ENCODE measurements at regions not wholly inside any gene's neighbourhood (a gene's known extent, or its start where the extent isn't known, plus 50 kb on each side); places are given as distances from the start of the nearest gene placed in this dataset.

DNA sequence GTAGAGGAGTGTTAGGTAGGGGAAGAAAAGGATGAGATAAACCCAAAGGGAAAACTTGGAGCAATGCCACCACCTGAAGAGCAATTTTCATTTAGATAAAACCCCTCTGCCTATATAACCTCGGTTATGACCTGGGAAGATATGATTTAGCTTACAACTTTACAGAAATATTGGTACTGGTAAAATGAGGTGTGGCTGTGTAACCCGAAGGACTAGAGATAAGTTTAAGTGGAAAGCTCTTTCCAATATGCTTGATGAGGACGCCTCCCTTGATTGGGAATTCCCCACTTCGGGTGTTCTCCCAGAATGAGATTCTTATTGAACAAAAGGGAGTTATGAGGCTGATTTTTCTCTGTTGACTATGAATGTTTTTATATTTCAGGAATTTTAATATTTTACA lies 109.5 kb upstream of the CDK6 start:
- TF ChIP-seq, protein P1, sequence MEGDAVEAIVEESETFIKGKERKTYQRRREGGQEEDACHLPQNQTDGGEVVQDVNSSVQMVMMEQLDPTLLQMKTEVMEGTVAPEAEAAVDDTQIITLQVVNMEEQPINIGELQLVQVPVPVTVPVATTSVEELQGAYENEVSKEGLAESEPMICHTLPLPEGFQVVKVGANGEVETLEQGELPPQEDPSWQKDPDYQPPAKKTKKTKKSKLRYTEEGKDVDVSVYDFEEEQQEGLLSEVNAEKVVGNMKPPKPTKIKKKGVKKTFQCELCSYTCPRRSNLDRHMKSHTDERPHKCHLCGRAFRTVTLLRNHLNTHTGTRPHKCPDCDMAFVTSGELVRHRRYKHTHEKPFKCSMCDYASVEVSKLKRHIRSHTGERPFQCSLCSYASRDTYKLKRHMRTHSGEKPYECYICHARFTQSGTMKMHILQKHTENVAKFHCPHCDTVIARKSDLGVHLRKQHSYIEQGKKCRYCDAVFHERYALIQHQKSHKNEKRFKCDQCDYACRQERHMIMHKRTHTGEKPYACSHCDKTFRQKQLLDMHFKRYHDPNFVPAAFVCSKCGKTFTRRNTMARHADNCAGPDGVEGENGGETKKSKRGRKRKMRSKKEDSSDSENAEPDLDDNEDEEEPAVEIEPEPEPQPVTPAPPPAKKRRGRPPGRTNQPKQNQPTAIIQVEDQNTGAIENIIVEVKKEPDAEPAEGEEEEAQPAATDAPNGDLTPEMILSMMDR (IDR thresholded peaks at IDR 0.05; ENCODE audit: borderline replicate concordance, extremely low read depth, low read length, poor library complexity, severe bottlenecking), result no peak
- TF ChIP-seq EZH2 (IDR thresholded peaks at IDR 0.05; ENCODE audit: borderline replicate concordance, low read depth, low read length, severe bottlenecking), result no peak
